Neural cell (in vitro differentiated cells): ENCODE measurements at regions not wholly inside any gene's neighbourhood (a gene's known extent, or its start where the extent isn't known, plus 50 kb on each side); places are given as distances from the start of the nearest gene placed in this dataset.

Experiments
- H2AFZ ChIP-seq: fragments of 200-600, 300-800 bp; sonication (generic), shearing (Covaris generic); 2 replicates; pipeline ENCODE4 v1.6.0; 2014; ENCODE audit warnings: low read depth, mild to moderate bottlenecking, antibody characterized with exemption, low read length, moderate library complexity
- H3F3A ChIP-seq: fragments of 200-600 bp; shearing (Covaris generic); 2 replicates; pipeline ENCODE4 v1.6.1; 2016; ENCODE audit warnings: mild to moderate bottlenecking, moderate library complexity, mixed read lengths, antibody characterized with exemption, low read length; ENCODE audit not compliant: insufficient read depth, poor library complexity, severe bottlenecking
- H3K27ac ChIP-seq: fragments of 200-600, 300-800 bp; sonication (generic), shearing (Covaris generic); 2 replicates; pipeline ENCODE4 v1.5.1; 2014; ENCODE audit warnings: mild to moderate bottlenecking, low read length, moderate library complexity
- H3K27me3 ChIP-seq: fragments of 300-800, 200-600 bp; sonication (generic), shearing (Covaris generic); 2 replicates; pipeline ENCODE4 v1.6.0; 2014; ENCODE audit warnings: mild to moderate bottlenecking, low read depth, low read length, moderate library complexity; ENCODE audit not compliant: insufficient read depth
- H3K36me3 ChIP-seq: fragments of 300-800, 200-600 bp; sonication (generic), shearing (Covaris generic); 2 replicates; pipeline ENCODE4 v1.5.1; 2014; ENCODE audit warnings: mild to moderate bottlenecking, antibody characterized with exemption, low read length, moderate library complexity; ENCODE audit not compliant: insufficient read depth
- H3K4me2 ChIP-seq: fragments of 300-800, 200-600 bp; sonication (generic), shearing (Covaris generic); 2 replicates; pipeline ENCODE4 v1.6.0; 2014; ENCODE audit warnings: mild to moderate bottlenecking, low read length
- H3K4me3 ChIP-seq: fragments of 300-800, 200-600 bp; sonication (generic), shearing (Covaris generic); 2 replicates; pipeline ENCODE4 v1.5.1; 2014; ENCODE audit warnings: mild to moderate bottlenecking, low read length, moderate library complexity
- H3K79me2 ChIP-seq: fragments of 200-600 bp; shearing (Covaris generic); replicated peaks from 2 replicates; pipeline ENCODE4 v1.6.0; 2014; ENCODE audit warnings: mild to moderate bottlenecking, low read length, moderate library complexity; ENCODE audit not compliant: insufficient read depth
- H3K9ac ChIP-seq: fragments of 300-800, 200-600 bp; sonication (generic), shearing (Covaris generic); 2 replicates; pipeline ENCODE4 v1.6.1; 2016; ENCODE audit warnings: mild to moderate bottlenecking, low read length, mixed read lengths
- H3K9me2 ChIP-seq: fragments of 200-600 bp; shearing (Covaris generic); 2 replicates; pipeline ENCODE4 v1.6.1; 2016; ENCODE audit warnings: mild to moderate bottlenecking, low read length, mixed read lengths; ENCODE audit not compliant: insufficient read depth
- H3K9me3 ChIP-seq: fragments of 200-600, 300-800 bp; sonication (generic), shearing (Covaris generic); 2 replicates; pipeline ENCODE4 v1.6.1; 2016; ENCODE audit warnings: mild to moderate bottlenecking, mixed run types, low read length, moderate library complexity, mixed read lengths
- H4K20me1 ChIP-seq: fragments of 200-600 bp; shearing (Covaris generic); 2 replicates; pipeline ENCODE4 v1.6.1; 2016; ENCODE audit warnings: mild to moderate bottlenecking, mixed run types; ENCODE audit not compliant: insufficient read depth
- CTCF ChIP-seq: fragments of 450-650 bp; IDR thresholded peaks from 2 replicates; pipeline ENCODE4 v1.5.1; 2014; ENCODE audit warnings: antibody characterized with exemption, mild to moderate bottlenecking, moderate library complexity; ENCODE audit not compliant: poor library complexity, severe bottlenecking
- EP300 ChIP-seq: fragments of 450-650 bp; conservative IDR thresholded peaks from 2 replicates; pipeline ENCODE4 v1.6.1; 2014; ENCODE audit warnings: antibody characterized with exemption, mild to moderate bottlenecking, moderate library complexity; ENCODE audit not compliant: poor library complexity, severe bottlenecking
- EZH2 ChIP-seq: fragments of 200-600, 300-800 bp; shearing (Covaris generic), sonication (generic); IDR thresholded peaks from 2 replicates; pipeline ENCODE4 v1.6.1; 2014; ENCODE audit warnings: antibody characterized with exemption, low read length, borderline replicate concordance, mild to moderate bottlenecking; ENCODE audit not compliant: insufficient read depth, poor library complexity, severe bottlenecking
- MXI1 ChIP-seq: fragments of 450-650 bp; conservative IDR thresholded peaks from 2 replicates; pipeline ENCODE4 v1.6.1; 2014; ENCODE audit warnings: antibody characterized with exemption, mild to moderate bottlenecking; ENCODE audit not compliant: poor library complexity, severe bottlenecking
- POLR2AphosphoS5 ChIP-seq: IDR thresholded peaks from 2 replicates; pipeline ENCODE4 v1.6.1; 2012
- RAD21 ChIP-seq: fragments of 450-650 bp; conservative IDR thresholded peaks from 2 replicates; pipeline ENCODE4 v1.6.1; 2014; ENCODE audit warnings: antibody characterized with exemption, mild to moderate bottlenecking, moderate library complexity
- REST ChIP-seq: IDR thresholded peaks from 2 replicates; pipeline ENCODE4 v1.6.1; 2012; ENCODE audit warnings: borderline replicate concordance
- SMC3 ChIP-seq: fragments of 450-650 bp; conservative IDR thresholded peaks from 2 replicates; pipeline ENCODE4 v1.6.1; 2014; ENCODE audit warnings: antibody characterized with exemption, mild to moderate bottlenecking, moderate library complexity; ENCODE audit not compliant: poor library complexity
- TAF1 ChIP-seq: IDR thresholded peaks from 2 replicates; pipeline ENCODE4 v1.6.1; 2012; ENCODE audit warnings: low read depth

DNA sequence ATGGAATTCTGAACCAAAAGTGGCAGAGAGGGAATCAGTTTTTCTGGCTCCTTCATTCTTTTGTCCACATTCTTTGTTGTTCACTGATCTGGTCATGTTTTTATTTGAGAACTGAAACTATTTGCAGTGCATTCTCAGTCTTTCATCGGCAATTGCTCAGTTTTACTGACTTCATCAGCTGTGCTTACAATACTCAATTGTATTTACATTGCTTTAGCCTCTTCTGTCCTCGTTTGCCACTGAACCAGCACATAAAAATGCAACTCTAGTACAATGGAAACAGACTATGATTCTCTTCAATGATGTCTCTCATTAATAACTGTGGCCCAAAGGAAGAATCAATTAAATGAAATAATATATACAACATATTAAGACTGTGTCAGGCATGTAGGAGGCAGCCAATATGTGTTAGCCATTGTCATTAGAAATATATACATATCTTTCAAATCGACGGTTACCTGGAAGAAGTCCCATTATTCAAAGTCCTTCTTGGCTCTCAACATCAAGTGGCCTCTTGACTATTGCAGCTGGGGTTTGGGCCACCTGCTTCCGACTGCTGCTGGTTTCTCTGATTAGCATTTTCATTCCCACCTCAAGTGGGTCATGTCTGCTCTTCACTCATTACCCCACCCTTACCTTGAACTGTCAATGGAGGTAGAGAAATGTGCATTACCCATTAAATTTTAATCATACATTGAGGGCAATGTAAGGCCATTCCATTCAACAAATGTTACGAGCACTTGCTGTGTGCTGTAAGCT, 600.1 kb downstream of the INSC start:
- no peak overlapping the region for H3K9ac ChIP-seq
- no peaks in the 10 kb centered on the region for H4K20me1 ChIP-seq
- H3K79me2 ChIP-seq: no peaks in the 10 kb centered on the region
- no peaks in the 10 kb centered on the region for H3K36me3 ChIP-seq
- no peak overlapping the region for H2AFZ ChIP-seq
- H3K9me3 ChIP-seq: no peaks in the 10 kb centered on the region
- no peaks in the 10 kb centered on the region for H3K27me3 ChIP-seq
- TF ChIP-seq SMC3 (no peak), REST (no peak), POLR2AphosphoS5 (no peak), EZH2 (no peak), MXI1 (no peak), RAD21 (no peak), CTCF (no peak), EP300 (no peak), TAF1 (no peak)
- H3K27ac ChIP-seq: no peak overlapping the region
- H3K4me3 ChIP-seq: no peak overlapping the region
- no peaks in the 10 kb centered on the region for H3K9me2 ChIP-seq
- no peaks in the 10 kb centered on the region for H3F3A ChIP-seq
- no peak overlapping the region for H3K4me2 ChIP-seq

GRCh38 chr11:15716550-15716949, 601.8 kb downstream of the INSC start:
- TF ChIP-seq EP300 (no peak), MXI1 (no peak), SMC3 (no peak), EZH2 (no peak), REST (no peak), RAD21 (no peak), CTCF (no peak), TAF1 (no peak), POLR2AphosphoS5 (no peak)
- Histone ChIP-seq H3K79me2 (no peaks in the 10 kb centered on the region), H3K27me3 (no peaks in the 10 kb centered on the region), H3K9ac (no peak overlapping the region), H3K36me3 (no peaks in the 10 kb centered on the region), H3F3A (no peaks in the 10 kb centered on the region), H3K9me3 (no peaks in the 10 kb centered on the region), H3K9me2 (no peaks in the 10 kb centered on the region), H3K27ac (no peak overlapping the region), H3K4me3 (no peak overlapping the region), H3K4me2 (no peak overlapping the region), H4K20me1 (no peaks in the 10 kb centered on the region), H2AFZ (no peak overlapping the region)
